CD4-positive, alpha-beta T cell treated with Interleukin-15 for 4 hours (primary cell): ENCODE measurements at regions not wholly inside any gene's neighbourhood (a gene's known extent, or its start where the extent isn't known, plus 50 kb on each side); places are given as distances from the start of the nearest gene placed in this dataset.

Source experiments
- DNase-seq: peaks from one replicate; pipeline ENCODE4 v3.0.0-alpha.2; 2020; ENCODE audit warnings: low spot score

DNA sequence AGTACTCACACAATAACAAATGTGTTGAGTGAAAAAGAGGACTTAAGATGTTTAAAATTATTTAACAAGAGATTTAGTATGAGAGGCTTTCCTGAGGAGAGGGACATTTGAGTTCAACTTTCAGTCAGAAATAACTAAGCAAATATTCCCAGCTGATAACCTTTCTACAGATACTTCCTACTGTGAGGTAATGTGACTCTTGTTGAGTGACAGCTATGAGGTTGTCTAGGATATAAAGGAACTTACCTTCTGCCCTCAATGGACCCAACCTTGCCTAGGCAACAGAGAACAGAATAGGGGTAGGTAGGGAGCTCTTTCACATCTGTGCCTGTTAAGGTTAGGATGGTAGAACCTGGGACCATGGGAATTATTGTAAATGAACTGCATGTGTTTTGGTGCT is 54.7 kb downstream of the GLUD2 start:
- DNase-seq: no peak

DNA sequence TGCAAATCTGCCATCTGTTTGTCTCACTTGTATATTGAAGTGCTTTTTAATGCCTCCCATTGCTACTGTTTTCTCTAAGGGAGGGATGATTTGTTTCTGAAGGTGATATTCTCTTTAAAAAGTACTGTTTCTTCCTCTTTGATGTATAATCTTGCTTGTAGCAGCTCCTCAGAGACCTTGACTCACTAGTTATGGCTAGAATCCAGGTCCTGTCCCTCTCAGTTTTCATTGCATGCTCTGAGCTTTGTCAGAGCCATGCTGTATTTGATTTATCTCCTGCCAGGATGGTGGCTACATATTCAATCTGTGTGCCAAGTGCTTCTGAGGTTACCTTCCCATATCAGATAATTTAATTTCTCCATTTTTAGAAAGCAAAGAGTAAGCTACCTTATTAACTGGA is 56.0 kb downstream of the GLUD2 start:
- DNase-seq: no peak

DNA sequence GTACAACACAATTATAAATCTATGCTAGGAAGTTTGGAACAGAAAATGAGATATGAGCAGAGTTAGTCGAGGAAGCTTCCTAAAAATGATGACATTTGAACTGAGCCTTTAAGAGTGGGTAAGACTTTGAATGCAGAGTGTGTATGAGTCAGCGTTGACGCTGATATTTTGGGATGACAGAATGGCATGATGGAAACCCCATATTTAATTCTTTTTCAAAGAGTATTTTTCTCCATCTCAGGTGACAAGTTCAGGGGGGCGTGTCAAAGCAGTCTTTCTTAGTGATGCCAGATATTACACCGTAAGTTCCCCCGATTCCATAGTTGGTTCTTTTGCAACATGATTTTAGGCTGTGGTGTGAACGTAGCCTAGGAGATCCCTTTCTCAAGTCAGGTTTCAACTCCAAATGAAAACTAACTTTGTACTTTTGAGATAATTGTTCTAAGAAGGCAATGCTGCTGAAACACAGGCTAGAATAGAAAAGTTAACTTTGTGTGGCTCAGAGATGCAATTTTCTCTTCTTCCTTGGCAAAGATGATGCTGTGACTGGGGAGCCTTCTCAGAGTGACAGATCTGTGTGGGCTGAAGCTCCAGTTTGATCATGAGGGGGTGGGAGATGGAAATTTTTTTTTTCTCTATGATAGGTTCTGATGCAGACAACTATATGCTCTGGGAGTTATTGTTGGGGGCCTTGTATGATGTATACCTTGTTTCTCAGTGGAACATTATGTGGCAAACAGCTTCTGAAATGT is 59.2 kb downstream of the GLUD2 start:
- DNase-seq: no peak

DNA sequence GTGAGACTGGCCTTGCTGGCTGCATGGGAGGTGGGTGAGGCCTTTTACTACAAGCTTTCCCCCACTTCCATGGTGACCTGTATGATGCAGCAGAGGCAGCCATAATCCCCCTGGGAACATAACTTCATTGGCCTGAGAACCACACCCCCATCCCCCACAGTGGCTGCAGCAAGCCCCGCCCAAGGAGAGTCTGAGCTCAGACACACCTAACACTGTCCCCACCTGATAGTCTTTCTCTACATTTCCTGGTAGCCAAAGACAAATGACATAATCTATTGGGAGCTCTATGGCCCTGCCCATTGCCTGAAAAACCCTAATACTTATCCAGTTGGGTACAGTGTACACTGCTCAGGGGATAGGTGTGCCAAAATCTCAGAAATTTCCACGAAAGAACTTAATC is 62.6 kb downstream of the GLUD2 start:
- no peak for DNase-seq

DNA sequence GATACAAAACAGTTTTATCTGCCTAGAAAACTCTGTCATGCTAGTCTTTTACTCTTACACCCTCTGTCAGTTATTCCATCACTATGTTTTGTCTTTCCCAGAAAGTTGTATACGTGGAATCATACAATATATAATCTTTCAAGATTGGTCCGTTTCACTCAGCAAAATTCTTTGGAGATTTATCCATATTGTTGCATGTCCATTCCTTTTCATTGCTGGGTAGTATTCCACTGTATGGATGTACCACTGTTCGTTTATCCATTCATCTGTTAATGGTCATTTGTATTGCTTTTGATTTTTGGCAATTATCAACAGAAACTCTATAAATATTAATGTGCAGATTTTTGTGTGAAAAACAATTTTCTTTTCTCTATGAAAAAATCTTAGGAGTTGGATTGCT is 63.1 kb downstream of the GLUD2 start:
- DNase-seq: no peak

DNA sequence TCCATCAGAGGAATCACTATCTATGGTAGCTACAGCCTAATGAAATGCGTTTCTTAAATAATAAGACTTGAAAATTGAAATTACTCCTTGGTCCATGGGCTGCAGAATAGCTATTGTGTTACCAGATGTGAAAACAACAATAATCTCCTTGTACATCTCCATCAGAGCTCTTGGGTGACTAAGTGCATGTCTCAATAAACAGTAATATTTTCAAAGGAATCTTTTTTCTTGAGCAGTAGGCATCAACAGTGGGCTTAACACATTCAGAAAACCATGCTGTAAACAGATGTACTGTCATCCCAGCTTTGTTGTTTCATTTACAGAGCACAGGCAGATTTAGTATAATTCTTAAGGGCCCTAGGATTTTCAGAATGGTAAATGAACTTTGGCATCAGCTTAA is 67.3 kb downstream of the GLUD2 start:
- DNase-seq: no peak

DNA sequence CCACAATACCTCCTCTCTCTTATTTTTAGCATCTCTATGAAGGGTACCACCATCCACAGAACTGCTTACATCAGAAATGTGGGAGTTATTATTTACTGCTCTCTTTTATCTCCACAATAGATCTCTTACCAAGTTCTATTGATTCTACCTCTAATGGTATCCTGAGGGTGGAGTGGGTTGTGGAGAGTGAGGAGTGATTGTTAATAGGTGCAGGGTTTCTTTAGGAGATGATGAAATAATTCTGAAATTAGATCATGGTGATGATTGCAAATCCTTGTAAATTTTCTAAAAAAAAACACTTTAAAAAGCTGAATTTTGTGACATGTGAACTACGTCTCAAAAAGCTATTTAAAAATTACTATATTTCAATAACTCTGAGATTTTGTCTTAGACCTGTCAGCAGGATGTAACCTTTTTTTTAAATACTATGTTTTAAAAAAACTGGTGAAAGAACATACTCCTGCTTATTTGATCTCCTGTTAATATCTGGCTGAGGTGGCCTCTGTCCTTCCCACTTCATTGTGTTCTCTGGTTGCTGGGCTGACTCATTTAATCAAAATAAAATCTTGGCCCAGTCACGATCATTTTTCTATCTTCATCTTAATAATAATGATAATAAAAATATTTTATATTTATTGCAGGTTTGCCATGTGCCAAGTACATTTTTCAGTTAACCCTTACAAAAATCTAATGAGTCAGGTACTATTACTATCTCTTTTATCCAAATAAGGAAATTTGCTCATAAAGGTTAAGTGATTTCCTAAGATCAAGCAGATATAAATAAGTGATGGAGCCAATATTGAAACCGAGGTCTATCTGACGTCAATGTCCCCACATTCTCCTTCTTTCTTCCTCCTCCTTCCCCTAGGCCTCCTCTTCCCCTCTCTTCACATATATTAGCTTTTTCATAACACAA is 73.5 kb downstream of the GLUD2 start:
- DNase-seq: no peak

DNA sequence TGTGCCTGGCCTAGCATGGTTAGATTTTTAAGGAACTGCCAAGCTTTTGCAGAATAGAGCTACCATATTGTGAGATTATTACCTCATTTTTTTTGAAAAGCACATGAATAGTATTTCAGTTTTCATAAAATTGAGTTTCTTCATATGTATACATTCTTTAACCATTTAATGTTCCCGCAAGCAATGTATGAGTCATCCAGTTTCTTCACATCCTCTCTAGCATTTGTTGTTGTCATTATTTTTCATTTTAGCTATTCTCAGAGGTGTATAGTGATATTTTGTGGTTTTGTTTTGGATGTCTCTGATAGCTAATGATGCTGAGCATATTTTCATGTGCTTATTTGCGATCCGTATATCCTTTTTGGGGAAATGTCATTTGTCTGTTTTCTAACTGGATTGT is 74.9 kb downstream of the GLUD2 start:
- DNase-seq: no peak

DNA sequence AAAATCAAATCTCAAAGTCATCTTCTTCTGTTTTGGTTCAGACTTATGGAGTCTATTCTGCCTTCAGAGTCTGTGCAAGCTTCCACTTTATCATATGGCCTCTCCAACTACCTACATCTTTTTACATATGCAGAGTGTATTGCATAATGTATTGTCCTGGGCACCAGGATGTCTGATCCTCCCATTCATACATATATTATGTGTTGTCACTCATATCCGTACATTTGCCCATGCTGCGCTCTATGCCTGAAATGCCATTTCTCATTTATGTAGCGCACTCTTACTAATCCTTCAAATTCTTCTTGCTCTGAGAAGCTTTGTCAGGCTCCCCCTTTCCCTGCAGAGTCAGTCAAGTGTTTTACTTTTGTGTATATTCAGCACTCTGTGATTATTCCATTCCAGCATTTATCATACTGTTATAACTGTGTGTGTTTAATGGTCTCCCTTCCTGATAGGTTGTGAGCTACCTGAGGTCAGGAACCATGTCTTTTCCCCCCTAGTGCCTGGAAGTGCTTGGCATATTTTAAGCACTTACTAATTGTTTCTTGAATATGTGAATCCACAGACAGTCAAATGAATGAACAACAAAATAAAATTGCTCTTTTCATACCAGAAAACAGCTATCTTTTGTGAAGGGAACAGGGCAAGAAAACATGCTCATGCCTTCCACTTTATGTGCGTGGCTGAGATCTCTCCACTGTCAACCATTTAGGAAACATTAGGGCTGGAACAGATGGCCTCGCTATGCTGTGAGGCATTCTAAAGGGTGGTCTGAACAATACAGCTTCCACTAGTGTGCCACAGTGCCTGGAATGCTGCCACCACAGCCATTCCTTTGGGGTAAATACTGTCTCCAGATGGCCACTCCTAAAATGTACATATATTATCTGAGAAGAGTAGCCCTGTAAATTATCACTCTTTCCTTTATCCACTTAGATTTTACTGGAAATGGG is 81.8 kb downstream of the GLUD2 start:
- no peak for DNase-seq

DNA sequence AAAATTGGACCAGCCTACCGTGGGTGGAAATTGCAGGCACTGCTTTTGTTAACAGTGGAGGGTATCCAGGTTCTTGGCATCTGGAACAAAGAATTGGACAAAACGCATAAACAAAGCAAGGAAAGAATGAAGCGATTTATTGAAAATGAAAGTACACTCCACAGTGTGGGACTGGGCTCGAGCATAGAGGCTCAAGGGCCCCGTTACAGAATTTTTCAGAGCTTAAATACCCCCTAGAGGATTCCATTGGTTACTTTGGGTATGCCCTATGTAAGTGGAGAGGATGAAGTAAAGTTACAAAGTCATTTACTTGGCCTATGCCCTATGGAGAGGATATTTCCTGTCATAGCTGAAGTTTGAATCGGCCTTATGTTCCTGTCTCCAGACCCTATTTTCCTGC is 85.3 kb downstream of the GLUD2 start:
- DNase-seq: no peak

DNA sequence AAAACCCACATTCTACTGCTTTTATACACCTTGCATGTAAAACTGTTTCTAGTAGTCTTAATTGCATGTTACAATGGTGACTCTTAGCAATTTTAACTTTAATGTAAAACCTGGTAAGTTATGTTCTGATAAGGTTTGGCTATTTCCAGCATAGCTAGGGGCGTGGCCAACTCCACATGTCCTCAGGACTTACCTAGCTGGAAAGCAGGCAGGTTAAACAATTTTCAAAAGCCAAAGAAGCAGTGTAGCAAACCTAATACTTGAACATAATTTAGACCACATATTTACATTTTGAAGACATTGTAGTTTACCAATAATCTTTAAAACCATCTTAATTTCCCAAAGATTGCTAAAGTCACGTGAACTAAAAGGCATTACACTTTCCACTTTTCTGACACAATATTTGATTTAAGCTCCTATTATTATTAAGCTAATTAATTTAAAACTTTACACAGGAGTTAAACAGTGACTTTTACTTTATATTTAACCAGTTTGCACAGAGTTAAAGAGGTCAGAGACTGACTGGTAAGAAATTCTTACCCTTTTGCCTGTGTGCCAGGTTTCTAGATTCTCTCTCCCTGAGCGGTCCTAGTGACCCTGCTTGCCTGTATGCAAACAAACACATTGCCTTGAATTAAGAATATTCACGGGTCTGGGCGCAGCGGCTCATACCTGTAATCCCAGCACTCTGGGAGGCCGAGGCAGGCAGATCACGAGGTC is 88.2 kb downstream of the GLUD2 start:
- DNase-seq: no peak

DNA sequence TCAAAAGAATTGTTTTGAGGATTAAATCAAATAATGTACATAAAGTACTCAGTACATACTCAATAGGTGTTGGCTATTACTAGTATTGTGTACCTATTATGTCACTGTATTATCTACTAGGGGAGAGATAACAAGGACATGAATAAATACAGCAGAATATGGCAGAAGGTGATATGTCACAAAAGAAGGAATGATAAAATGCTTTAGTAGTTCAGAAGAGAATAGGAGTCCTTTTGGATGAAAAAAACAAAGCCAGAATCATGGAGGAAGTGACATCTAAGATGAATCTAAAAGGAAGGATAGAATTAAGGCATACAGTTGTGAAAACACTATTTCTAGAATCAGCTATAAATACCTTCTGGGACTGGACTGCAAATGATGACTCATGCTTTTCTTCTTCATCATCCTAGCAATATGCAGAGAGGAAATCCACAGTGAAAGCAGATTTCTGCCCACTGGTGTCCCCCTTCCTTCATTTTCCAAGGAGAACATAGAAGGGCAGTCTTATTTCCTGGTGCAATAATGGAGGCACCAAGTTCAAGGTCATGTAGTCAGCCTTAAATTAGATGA is 98.7 kb downstream of the GLUD2 start:
- no peak for DNase-seq

DNA sequence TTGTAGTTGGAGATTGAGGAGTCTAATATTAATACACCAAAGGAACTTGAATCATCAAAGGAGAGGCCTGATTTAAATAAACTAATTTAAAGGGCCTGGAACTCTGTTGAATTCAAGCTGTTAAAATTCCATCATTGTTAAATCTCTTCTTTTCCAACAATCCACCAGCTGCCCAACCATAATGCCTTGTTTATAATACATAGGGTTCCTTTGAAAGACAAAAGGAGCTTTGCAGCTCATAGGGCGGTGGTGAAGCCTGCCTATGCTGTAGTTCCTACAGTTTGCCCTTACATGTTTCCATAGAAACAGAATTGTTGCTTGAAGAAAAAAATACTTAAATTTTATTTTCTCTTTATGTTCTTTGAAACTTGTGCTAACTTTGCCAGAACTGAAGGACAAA is 102.8 kb downstream of the GLUD2 start:
- no peak for DNase-seq

DNA sequence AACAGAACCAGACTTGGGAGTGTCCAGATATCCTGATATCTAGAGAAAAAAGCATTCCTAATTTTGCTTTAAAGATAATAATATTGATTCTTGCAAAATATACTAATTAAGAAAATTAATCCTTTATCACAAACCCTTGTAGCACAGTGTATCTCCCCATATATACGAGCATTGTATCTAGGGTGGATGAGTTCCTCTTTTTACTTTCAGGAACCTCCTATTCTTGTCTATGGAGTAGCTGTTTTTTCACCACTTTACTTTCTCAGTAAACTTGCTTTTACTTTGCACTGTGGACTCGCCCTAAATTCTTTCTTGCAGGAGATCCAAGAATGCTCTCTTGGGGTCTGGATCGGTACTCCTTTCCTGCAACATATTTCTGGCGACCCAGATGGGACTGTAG is 103.9 kb downstream of the GLUD2 start:
- DNase-seq: no peak

DNA sequence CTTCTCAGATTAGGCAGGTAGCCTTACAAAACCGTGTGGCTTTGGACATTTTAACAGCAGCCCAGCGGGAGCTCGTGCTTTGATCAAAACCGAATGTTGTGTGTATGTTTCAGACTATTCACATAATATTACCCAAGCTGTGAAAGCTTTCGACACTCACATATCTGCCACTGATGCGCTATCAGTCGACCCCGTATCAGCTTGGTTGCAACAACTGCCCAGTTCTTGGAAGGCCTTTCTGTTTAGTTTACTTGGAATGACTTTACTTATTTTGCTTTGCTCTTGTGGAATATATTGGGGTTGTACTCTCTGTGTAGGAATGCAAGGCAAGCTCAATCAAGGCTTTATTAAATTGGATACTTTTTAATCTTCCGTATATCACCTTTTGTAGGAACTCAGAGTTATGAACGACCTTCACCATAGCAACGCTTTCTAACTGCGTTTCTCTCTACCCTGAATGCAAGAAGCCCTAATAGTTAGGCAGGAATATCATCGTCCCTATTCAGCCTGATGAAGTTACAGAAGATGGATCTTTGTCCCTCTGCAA is 107.5 kb downstream of the GLUD2 start:
- no peak for DNase-seq

DNA sequence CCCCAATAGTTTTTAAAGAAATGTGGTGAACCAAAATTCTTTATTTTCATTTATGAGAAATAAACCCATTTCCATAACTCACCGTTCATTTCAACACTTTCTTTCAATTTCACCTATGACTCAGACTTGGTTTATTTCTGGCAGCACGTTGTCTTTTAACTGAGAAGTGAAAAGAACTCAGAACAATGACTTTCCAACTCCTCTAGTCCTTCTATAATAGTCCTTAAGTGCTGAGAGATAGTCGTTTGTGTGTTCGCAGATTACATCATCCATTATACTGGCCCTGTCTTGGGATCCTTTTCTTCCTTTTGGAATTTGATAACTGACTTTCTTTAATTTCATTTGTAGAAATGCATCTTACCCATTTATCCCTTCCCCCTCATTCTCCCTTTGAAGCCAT is 113.6 kb downstream of the GLUD2 start:
- DNase-seq: no peak

DNA sequence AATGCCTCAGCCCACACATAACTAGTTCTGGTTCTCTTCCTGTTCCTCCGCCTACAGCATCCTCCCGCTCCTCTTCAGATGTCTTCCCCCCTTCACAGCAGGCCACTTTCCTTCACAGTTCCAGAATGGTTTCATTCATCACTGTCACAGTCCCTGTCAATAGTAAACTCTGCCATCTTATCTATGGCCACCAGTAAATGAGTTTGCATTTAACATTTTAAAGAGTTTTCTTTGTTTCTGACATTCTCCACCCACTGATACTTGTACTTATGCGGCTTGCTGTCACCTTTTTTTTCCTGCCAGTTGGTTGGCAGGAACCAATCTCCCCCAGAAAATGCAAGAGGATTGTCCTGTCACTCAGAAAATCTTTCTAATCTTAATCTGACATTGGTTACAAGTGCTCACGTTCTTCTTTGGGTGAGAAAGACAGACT is 114.1 kb downstream of the GLUD2 start:
- DNase-seq: no peak

DNA sequence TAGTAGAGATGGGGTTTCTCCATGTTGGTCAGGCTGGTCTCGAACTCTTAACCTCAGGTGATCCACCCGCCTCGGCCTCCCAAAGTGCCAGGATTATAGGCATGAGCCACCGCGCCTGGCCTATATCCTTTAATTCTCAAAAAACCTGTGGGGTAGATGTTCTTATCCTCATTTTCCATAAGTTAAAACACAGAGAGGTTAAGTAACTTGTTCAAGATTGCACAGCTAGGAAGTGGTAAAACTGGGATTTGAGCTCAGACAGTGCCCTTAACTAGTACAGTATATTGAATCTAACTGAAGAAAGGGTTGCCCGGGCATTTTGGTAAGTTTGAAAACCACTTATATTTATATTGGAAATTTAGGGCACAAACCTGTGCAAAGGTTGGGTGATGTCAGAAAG is 116.0 kb downstream of the GLUD2 start:
- no peak for DNase-seq

DNA sequence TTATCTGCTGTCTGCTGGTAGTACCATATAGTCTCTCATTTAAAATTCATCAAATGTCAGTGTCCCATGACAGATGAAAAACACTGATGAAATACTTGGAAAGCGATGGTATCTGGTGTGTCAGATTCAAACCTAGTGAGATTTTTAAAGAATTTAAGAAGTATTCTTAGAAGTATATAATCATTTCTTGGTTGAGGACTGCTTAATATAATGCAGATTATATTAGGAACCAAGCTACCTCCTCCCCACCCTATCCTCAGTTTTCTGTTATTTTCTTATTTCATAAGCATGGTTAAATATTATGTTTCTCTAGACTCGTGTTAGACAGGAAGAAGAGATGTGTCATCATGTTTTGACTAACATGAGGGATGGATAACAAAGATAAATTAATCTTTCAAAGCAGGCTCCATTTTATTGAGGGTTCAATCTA is 118.5 kb downstream of the GLUD2 start:
- DNase-seq: no peak

DNA sequence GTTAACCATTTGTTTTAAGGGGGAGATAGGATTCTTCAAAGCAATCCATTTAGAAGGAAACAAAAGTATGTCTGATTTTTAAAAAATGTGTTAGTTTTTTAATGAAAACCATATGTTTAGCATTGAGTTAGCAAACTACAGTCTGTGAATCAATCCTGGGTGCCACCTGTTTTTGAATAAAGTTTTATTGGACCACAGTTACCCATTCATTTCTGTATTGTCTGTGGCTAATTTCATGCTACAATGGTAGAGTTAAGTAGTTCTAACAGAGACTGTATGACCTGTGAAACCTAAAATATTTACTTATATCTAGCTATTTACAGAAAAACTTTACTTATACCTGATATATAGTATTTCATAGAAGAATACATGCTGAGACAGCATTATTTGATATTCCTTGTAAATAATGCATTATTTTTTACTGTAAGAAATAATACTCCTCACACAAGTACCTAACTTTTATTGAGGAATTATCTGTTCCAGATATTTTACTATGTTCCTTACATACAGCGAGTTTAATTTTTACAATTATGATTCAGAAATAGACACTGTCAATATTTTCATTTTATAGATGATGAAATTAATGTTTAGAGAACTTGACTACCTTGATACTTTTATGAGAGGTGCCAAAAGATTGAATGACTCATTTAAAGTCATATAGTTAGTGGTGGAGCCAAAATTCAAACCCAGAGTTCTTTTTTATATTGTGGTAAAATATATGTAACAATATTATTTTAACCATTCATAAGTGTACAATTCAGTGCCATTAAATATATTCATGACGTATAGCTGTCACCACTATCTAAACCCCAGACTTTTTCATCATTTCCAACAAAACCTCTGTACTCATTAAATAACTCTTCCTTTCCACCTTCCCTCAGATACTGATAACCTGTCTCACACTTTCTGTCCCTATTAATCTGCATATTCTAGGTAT is 122.0 kb downstream of the GLUD2 start:
- DNase-seq: no peak
